Trophoblast cell (in vitro differentiated cells and primary cell): ENCODE measurements at regions not wholly inside any gene's neighbourhood (a gene's known extent, or its start where the extent isn't known, plus 50 kb on each side); places are given as distances from the start of the nearest gene placed in this dataset.

Experiments used
- DNase-seq, 2 donors: peaks; one replicate each; pipeline ENCODE4 v3.0.0-alpha.2; 2016
- H2AFZ ChIP-seq: 2 replicates; pipeline ENCODE4 v1.6.1; 2013; ENCODE audit warnings: low read length, moderate library complexity, mild to moderate bottlenecking; ENCODE audit not compliant: insufficient read depth, poor library complexity
- H2AK5ac ChIP-seq: 2 replicates; pipeline ENCODE4 v1.6.1; 2013; ENCODE audit warnings: mild to moderate bottlenecking, low read length
- H2BK120ac ChIP-seq: 2 replicates; pipeline ENCODE4 v1.6.1; 2013; ENCODE audit warnings: low read length, mild to moderate bottlenecking, moderate library complexity; ENCODE audit not compliant: insufficient read depth, poor library complexity
- H2BK12ac ChIP-seq: 2 replicates; pipeline ENCODE4 v1.6.1; 2013; ENCODE audit warnings: mild to moderate bottlenecking, low read length, moderate library complexity
- H2BK5ac ChIP-seq: 2 replicates; pipeline ENCODE4 v1.6.1; 2013; ENCODE audit warnings: low read length, low read depth, moderate library complexity, mild to moderate bottlenecking; ENCODE audit not compliant: poor library complexity
- H3K14ac ChIP-seq: 2 replicates; pipeline ENCODE4 v1.6.1; 2013; ENCODE audit warnings: mild to moderate bottlenecking, low read length
- H3K18ac ChIP-seq: 2 replicates; pipeline ENCODE4 v1.6.1; 2013; ENCODE audit warnings: mild to moderate bottlenecking, low read length
- H3K23ac ChIP-seq: 2 replicates; pipeline ENCODE4 v1.6.1; 2013; ENCODE audit warnings: low read length
- H3K27ac ChIP-seq: 2 replicates; pipeline ENCODE4 v1.5.1; 2013; ENCODE audit warnings: low read depth, mild to moderate bottlenecking, inconsistent platforms, low read length, moderate library complexity
- H3K27me3 ChIP-seq: 2 replicates; pipeline ENCODE4 v1.6.1; 2013; ENCODE audit warnings: inconsistent platforms, mild to moderate bottlenecking, low read length, moderate library complexity; ENCODE audit not compliant: insufficient read depth
- H3K36me3 ChIP-seq, 2 experiments: 1 replicate in 1 of 2; 2 replicates in 1 of 2; pipeline ENCODE4 v1.6.1; 2013; ENCODE audit warnings: low read length in 2 of 2, mild to moderate bottlenecking in 2 of 2, moderate library complexity in 1 of 2; ENCODE audit not compliant: insufficient read depth in 2 of 2, control insufficient read depth in 1 of 2
- H3K4ac ChIP-seq: 2 replicates; pipeline ENCODE4 v1.6.1; 2013; ENCODE audit warnings: low read depth, mild to moderate bottlenecking, low read length, moderate library complexity
- H3K4me1 ChIP-seq, 2 experiments: 1 replicate in 1 of 2; 2 replicates in 1 of 2; pipeline ENCODE4 v1.6.1; 2013; ENCODE audit warnings: low read length in 2 of 2, mild to moderate bottlenecking in 2 of 2, moderate library complexity in 1 of 2; ENCODE audit not compliant: insufficient read depth in 2 of 2, control insufficient read depth in 1 of 2
- H3K4me2 ChIP-seq: 2 replicates; pipeline ENCODE4 v1.6.1; 2013; ENCODE audit warnings: inconsistent platforms, mild to moderate bottlenecking, low read length, moderate library complexity
- H3K4me3 ChIP-seq: 2 replicates; pipeline ENCODE4 v1.5.1; 2013; ENCODE audit warnings: mild to moderate bottlenecking, low read depth, low read length, inconsistent platforms
- H3K79me1 ChIP-seq: one replicate; pipeline ENCODE4 v1.6.1; 2013; ENCODE audit warnings: low read length
- H3K79me2 ChIP-seq: 2 replicates; pipeline ENCODE4 v1.6.1; 2013; ENCODE audit warnings: low read length, mild to moderate bottlenecking; ENCODE audit not compliant: control insufficient read depth, insufficient read depth, poor library complexity
- H3K9ac ChIP-seq: 2 replicates; pipeline ENCODE4 v1.6.1; 2013; ENCODE audit warnings: mild to moderate bottlenecking, low read length
- H3K9me3 ChIP-seq: 2 replicates; pipeline ENCODE4 v1.6.1; 2013; ENCODE audit warnings: low read depth, mild to moderate bottlenecking, control low read depth, inconsistent platforms, low read length; ENCODE audit not compliant: insufficient read depth
- H4K12ac ChIP-seq: 2 replicates; pipeline ENCODE4 v1.6.1; 2013; ENCODE audit warnings: low read depth, mild to moderate bottlenecking, low read length, moderate library complexity
- H4K8ac ChIP-seq: 2 replicates; pipeline ENCODE4 v1.6.1; 2013; ENCODE audit warnings: low read depth, mild to moderate bottlenecking, low read length, moderate library complexity
- H4K91ac ChIP-seq: one replicate; pipeline ENCODE4 v1.6.1; 2013; ENCODE audit warnings: low read depth, mild to moderate bottlenecking, low read length, moderate library complexity
- WGBS: extraction: QIAGEN DNeasy Blood & Tissue Kit; methylation state at CpG from one replicate; pipeline ENCODE4 v1.1.7; 2013; ENCODE audit warnings: missing lambda C conversion rate; ENCODE audit not compliant: insufficient read length, insufficient coverage; ENCODE audit errors: extremely low coverage; 5-methylcytosine and 5-hydroxymethylcytosine counted together

DNA sequence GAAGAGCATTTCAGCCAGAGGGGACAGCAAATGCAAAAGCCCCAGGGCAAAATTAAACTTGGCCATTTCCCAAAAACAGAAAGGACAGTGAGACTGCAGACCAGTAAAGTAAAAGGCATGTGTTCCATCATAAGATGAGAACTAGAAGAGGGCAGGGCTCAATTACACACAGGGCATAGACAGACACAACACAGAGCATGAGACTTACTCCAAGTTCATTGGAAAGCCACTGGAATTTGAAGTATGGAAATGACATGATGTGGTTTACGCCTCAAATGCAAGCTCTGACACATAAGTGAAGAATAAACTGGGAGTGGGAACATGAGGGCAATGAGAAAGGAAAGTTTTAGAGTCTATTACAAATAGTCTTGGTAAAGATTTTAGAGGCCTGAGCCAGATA, 446.6 kb upstream of the GRIA1 start:
- Histone ChIP-seq H3K4me1 (no peaks in the 10 kb centered on the region), H3K14ac (no peak overlapping the region), H2AK5ac (no peak overlapping the region), H3K36me3 (no peaks in the 10 kb centered on the region), H3K4me3 (no peak overlapping the region), H3K9ac (no peak overlapping the region), H3K4ac (no peak overlapping the region), H3K27ac (no peak overlapping the region), H4K8ac (no peak overlapping the region), H3K27me3 (no peaks in the 10 kb centered on the region), H2AFZ (no peak overlapping the region), H3K23ac (no peak overlapping the region), H3K9me3 (no peaks in the 10 kb centered on the region), H3K79me2 (no peaks in the 10 kb centered on the region), H2BK12ac (no peak overlapping the region), H3K79me1 (no peaks in the 10 kb centered on the region), H3K18ac (no peak overlapping the region), H2BK5ac (no peak overlapping the region), H4K12ac (no peak overlapping the region), H4K91ac (no peak overlapping the region), H3K4me2 (no peak overlapping the region), H2BK120ac (no peak overlapping the region)
- WGBS: no CpG with 5 or more reads among the region's 1 CpG
- peak; percentile 71 to 81 for DNase-seq

DNA sequence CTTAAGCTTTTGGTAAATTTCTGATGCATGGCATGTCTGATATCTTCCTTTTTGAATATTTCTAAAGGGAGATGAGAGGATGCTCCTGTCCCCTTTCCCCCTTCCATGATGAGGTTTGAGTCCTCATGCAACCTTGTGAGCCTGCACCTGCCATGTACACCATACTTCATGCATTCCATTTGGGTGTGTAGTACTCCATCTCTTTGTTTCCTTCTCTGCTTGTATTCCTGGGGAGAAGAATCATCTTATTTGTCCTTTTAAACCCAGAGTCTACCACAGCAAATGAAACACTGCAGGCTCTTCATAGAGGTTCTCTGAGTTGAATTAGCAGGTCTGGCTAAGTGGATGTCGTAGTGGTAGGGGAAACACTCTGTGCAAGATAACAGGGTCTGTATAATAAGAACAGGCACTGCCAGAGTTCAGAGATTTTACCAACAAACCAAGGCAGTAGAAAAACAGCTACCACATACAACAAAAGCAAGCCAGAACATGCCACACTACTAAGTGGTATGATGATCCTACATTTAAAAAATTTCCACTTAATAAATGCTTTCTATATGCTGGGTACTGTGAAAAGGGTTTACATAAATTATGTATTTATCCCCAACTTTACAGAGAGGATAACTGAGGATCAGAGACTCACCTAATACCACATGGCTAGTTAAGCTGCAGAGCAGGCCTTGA, 439.8 kb upstream of the GRIA1 start:
- Histone ChIP-seq H3K27me3 (no peaks in the 10 kb centered on the region), H3K79me2 (no peaks in the 10 kb centered on the region), H3K4ac (no peak overlapping the region), H3K36me3 (no peaks in the 10 kb centered on the region), H3K9ac (no peak overlapping the region), H3K79me1 (no peaks in the 10 kb centered on the region), H3K27ac (no peak overlapping the region), H3K4me2 (no peak overlapping the region), H3K9me3 (no peaks in the 10 kb centered on the region), H4K91ac (no peak overlapping the region), H2BK120ac (no peak overlapping the region), H3K23ac (no peak overlapping the region), H4K8ac (no peak overlapping the region), H2AFZ (no peak overlapping the region), H3K18ac (no peak overlapping the region), H3K4me1 (no peaks in the 10 kb centered on the region), H2BK5ac (no peak overlapping the region), H2AK5ac (no peak overlapping the region), H2BK12ac (no peak overlapping the region), H4K12ac (no peak overlapping the region), H3K4me3 (no peak overlapping the region), H3K14ac (no peak overlapping the region)
- WGBS: no CpG with 5 or more reads among the region's 1 CpG
- no peak for DNase-seq

DNA sequence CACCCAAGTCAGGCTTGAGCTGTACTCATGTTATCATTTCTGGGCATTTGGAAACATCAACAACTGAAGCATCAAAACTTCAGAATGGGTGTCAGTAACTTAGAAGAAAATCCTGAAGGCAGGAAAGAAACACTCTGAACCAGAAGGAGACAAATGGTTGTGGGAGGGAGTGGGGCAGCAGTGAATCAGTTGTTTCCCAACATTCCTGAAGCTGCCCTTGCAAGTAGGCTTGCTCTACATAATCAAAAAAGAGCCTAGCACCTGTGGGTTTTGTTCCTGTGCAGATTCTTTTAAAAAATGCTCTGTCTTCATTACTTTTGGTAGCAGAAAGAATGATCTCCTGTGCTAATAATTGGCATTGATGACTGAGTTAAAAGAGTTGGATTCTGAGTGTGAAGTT, 424.2 kb upstream of the GRIA1 start:
- Histone ChIP-seq H3K4ac (no peak overlapping the region), H3K4me2 (no peak overlapping the region), H3K14ac (no peak overlapping the region), H3K9ac (no peak overlapping the region), H3K9me3 (no peaks in the 10 kb centered on the region), H2BK5ac (no peak overlapping the region), H3K27ac (no peak overlapping the region), H4K12ac (no peak overlapping the region), H2BK120ac (no peak overlapping the region), H3K79me2 (no peaks in the 10 kb centered on the region), H4K91ac (no peak overlapping the region), H2AK5ac (no peak overlapping the region), H3K79me1 (no peaks in the 10 kb centered on the region), H3K36me3 (no peaks in the 10 kb centered on the region), H3K4me1 (peaks cover 4% of the 10 kb centered on the region in 2 experiments), H3K4me3 (no peak overlapping the region), H3K27me3 (no peaks in the 10 kb centered on the region), H2AFZ (no peak overlapping the region), H2BK12ac (no peak overlapping the region), H4K8ac (no peak overlapping the region), H3K23ac (no peak overlapping the region), H3K18ac (no peak overlapping the region)
- DNase-seq: no peak

DNA sequence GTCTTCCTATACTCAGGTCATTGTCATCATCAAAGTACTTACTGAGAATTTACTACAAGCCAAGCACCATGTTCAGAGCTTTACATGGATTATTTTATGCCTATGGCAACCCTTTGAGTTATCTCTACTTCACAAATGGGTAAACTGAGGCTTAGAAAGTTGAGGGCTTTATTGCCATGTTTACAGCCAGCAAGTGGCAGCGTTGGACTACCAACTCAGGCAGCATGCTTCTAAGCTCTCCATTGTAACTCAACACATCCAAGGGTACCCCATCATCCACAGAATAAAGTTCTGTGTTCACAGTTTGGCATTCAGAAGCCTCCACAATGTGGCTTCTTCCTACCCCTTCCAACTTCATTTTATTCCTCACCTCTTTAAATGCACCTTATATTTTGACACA, 422.6 kb upstream of the GRIA1 start:
- Histone ChIP-seq H3K18ac (no peak overlapping the region), H3K4me2 (no peak overlapping the region), H3K4me3 (no peak overlapping the region), H2BK5ac (no peak overlapping the region), H3K4ac (no peak overlapping the region), H2AK5ac (no peak overlapping the region), H2BK12ac (no peak overlapping the region), H3K27me3 (no peaks in the 10 kb centered on the region), H3K27ac (no peak overlapping the region), H4K91ac (no peak overlapping the region), H3K9me3 (no peaks in the 10 kb centered on the region), H3K23ac (no peak overlapping the region), H4K12ac (no peak overlapping the region), H4K8ac (no peak overlapping the region), H3K14ac (no peak overlapping the region), H3K79me2 (no peaks in the 10 kb centered on the region), H2AFZ (no peak overlapping the region), H3K9ac (no peak overlapping the region), H3K4me1 (peaks cover 0 to 4% of the 10 kb centered on the region in 2 experiments), H2BK120ac (no peak overlapping the region), H3K79me1 (no peaks in the 10 kb centered on the region), H3K36me3 (no peaks in the 10 kb centered on the region)
- WGBS: no CpG with 5 or more reads among the region's 1 CpG
- DNase-seq: no peak
